Endothelial cell of umbilical vein (primary cell): ENCODE measurements at regions not wholly inside any gene's neighbourhood (a gene's known extent, or its start where the extent isn't known, plus 50 kb on each side); places are given as distances from the start of the nearest gene placed in this dataset.

Experiments used
- BruUV-seq: library from RNA; stranded (reverse); fragments of 400-500 nt; replicated peaks from 2 replicates; lab custom pipeline; 2021; lab: Mats Ljungman, UMichigan
- CTCF ChIA-PET: fragments of 300-600, 350-600 bp; sonication (Branson Sonifier 250); formaldehyde crosslinking; loops from one replicate; lab custom pipeline; 2021; ENCODE audit warnings: antibody characterized with exemption, inconsistent platforms; lab: Charles Lee
- POLR2A ChIA-PET: fragments of 300-600, 350-600 bp; sonication (Branson Sonifier 250); formaldehyde crosslinking; loops from one replicate; lab custom pipeline; 2021; ENCODE audit warnings: antibody characterized with exemption, inconsistent platforms; lab: Charles Lee
- DNase-seq: peaks from one replicate; pipeline ENCODE4 v3.0.0-alpha.2; 2011; ENCODE audit warnings: low read depth, low spot score
- FAIRE-seq: peaks from 2 replicates; lab custom pipeline; 2011; peaks lifted over from hg19 to GRCh38; lab: Jason Lieb, UNC
- H2AFZ ChIP-seq: 2 replicates; pipeline ENCODE4 v1.6.0; 2012; ENCODE audit warnings: low read depth, low read length, control low read depth, inconsistent platforms
- H3K27ac ChIP-seq: 2 replicates; pipeline ENCODE4 v1.5.1; 2011; ENCODE audit warnings: low read depth, mild to moderate bottlenecking, control low read depth, low read length, moderate library complexity; ENCODE audit not compliant: insufficient read depth
- H3K27me3 ChIP-seq, 2 experiments: 2 replicates each; pipeline versions ENCODE4 v1.6.0 to v1.6.1; 2011; ENCODE audit warnings: low read length in 2 of 2, mixed read lengths in 1 of 2; ENCODE audit not compliant: control insufficient read depth in 2 of 2, insufficient read depth in 2 of 2
- H3K36me3 ChIP-seq, 2 experiments: 2 replicates in 1 of 2; 3 replicates in 1 of 2; pipeline ENCODE4 v1.5.1; 2011; ENCODE audit warnings: low read length in 2 of 2, mild to moderate bottlenecking in 1 of 2, moderate library complexity in 1 of 2; ENCODE audit not compliant: control insufficient read depth in 2 of 2, insufficient read depth in 2 of 2; ENCODE audit errors: extremely low read depth in 1 of 2
- H3K4me1 ChIP-seq: 3 replicates; pipeline ENCODE4 v1.5.1; 2011; ENCODE audit warnings: mild to moderate bottlenecking, low read length; ENCODE audit not compliant: control insufficient read depth, insufficient read depth; ENCODE audit errors: extremely low read depth
- H3K4me2 ChIP-seq: 2 replicates; pipeline ENCODE4 v1.6.1; 2011; ENCODE audit warnings: low read length, control low read depth, mixed read lengths; ENCODE audit not compliant: insufficient read depth
- H3K4me3 ChIP-seq, 3 experiments: fragments of 200-600 bp in 1 of 3; sonication (generic), shearing (Covaris generic) in 1 of 3; replicated peaks in 1 of 3; 2 replicates each; pipeline ENCODE4 v1.5.1; 2011 to 2016; ENCODE audit warnings: control low read depth in 3 of 3, low read length in 3 of 3, mild to moderate bottlenecking in 2 of 3, inconsistent platforms in 1 of 3, low read depth in 1 of 3, moderate library complexity in 1 of 3; ENCODE audit not compliant: insufficient read depth in 1 of 3
- H3K79me2 ChIP-seq: 2 replicates; pipeline ENCODE4 v1.6.0; 2012; ENCODE audit warnings: low read length, inconsistent platforms; ENCODE audit not compliant: control insufficient read depth, insufficient read depth
- H3K9ac ChIP-seq: replicated peaks from 2 replicates; pipeline ENCODE3; 2011; ENCODE audit warnings: low read length, control low read depth; ENCODE audit not compliant: insufficient read depth; ENCODE audit errors: extremely low read depth
- H3K9me1 ChIP-seq: replicated peaks from 3 replicates; pipeline ENCODE4 v1.6.0; 2011; ENCODE audit warnings: mild to moderate bottlenecking, low read length; ENCODE audit not compliant: control insufficient read depth, insufficient read depth; ENCODE audit errors: extremely low read depth
- H3K9me3 ChIP-seq: replicated peaks from 2 replicates; pipeline ENCODE4 v1.5.1; 2012; ENCODE audit warnings: low read length, inconsistent platforms; ENCODE audit not compliant: control insufficient read depth, insufficient read depth
- H4K20me1 ChIP-seq: replicated peaks from 2 replicates; pipeline ENCODE3; 2011; ENCODE audit warnings: mild to moderate bottlenecking, low read length; ENCODE audit not compliant: control insufficient read depth, insufficient read depth; ENCODE audit errors: extremely low read depth
- EZH2 ChIP-seq: IDR thresholded peaks from 2 replicates; pipeline ENCODE4 v1.6.1; 2012; ENCODE audit warnings: borderline replicate concordance, low read depth, mild to moderate bottlenecking, moderate library complexity, low read length, inconsistent platforms; ENCODE audit not compliant: severe bottlenecking
- GATA2 ChIP-seq: IDR thresholded peaks from 2 replicates; pipeline ENCODE4 v1.7.0; 2011; ENCODE audit warnings: low read depth, mild to moderate bottlenecking, moderate library complexity, mixed read lengths, low read length; ENCODE audit not compliant: insufficient read length, insufficient read depth
- POLR2A ChIP-seq: IDR thresholded peaks from 2 replicates; pipeline ENCODE4 v1.6.1; 2012; ENCODE audit warnings: low read depth, mild to moderate bottlenecking, control low read depth, low read length
- POLR2AphosphoS5 ChIP-seq: IDR thresholded peaks from 2 replicates; pipeline ENCODE4 v1.6.1; 2012; ENCODE audit warnings: low read depth, mild to moderate bottlenecking, control low read depth, low read length, moderate library complexity; ENCODE audit not compliant: insufficient read depth
- dilution Hi-C: fragments of 300-500 bp; cut with MboI; formaldehyde crosslinking; loops from one replicate; pipeline ENCODE4 v1.15.0; 2019; ENCODE audit warnings: low sequenced_read_pairs; ENCODE audit not compliant: extremely low pct_ligation_motif_present
- intact Hi-C: fragments of 100-400 bp; cut with micrococcal nuclease; formaldehyde crosslinking; loops from one replicate; pipeline ENCODE4 v1.10.0; 2022
- TF ChIP-seq, protein P1 (sequence below), 2 donors: IDR thresholded peaks; 1 replicate in 1 of 2; 2 replicates in 1 of 2; pipeline ENCODE4 v1.5.1; 2011; ENCODE audit warnings: low read length in 2 of 2, mild to moderate bottlenecking in 2 of 2, moderate library complexity in 2 of 2, control low read depth in 1 of 2, inconsistent platforms in 1 of 2, low read depth in 1 of 2; ENCODE audit not compliant: insufficient read depth in 1 of 2; ENCODE audit errors: extremely low read depth in 1 of 2
- TF ChIP-seq, protein P2 (sequence below): IDR thresholded peaks from 2 replicates; pipeline ENCODE4 v1.6.1; 2011; ENCODE audit not compliant: insufficient read depth, insufficient read length

- Histone ChIP-seq H4K20me1 (no peaks in the 10 kb centered on the region), H3K27ac (no peak overlapping the region), H3K4me2 (no peak overlapping the region), H3K9me1 (no peaks in the 10 kb centered on the region), H3K4me1 (peaks cover 12% of the 10 kb centered on the region), H3K79me2 (no peaks in the 10 kb centered on the region), H3K27me3 (peaks cover 0 to 2% of the 10 kb centered on the region in 2 experiments), H3K4me3 (no peak overlapping the region), H3K36me3 (no peaks in the 10 kb centered on the region), H3K9ac (no peak overlapping the region), H3K9me3 (no peaks in the 10 kb centered on the region), H2AFZ (no peak overlapping the region)
- intact Hi-C loops (loop anchor here (5.0 kb wide), 2 partner anchors 259 to 384 kb away; no protein-coding TSS in a partner anchor), dilution Hi-C loops (no loop called here)
- DNase-seq: peak; percentile 41
- TF ChIP-seq GATA2: no peak
- no peak for TF ChIP-seq POLR2AphosphoS5
- TF ChIP-seq EZH2: no peak
- TF ChIP-seq, protein P1, sequence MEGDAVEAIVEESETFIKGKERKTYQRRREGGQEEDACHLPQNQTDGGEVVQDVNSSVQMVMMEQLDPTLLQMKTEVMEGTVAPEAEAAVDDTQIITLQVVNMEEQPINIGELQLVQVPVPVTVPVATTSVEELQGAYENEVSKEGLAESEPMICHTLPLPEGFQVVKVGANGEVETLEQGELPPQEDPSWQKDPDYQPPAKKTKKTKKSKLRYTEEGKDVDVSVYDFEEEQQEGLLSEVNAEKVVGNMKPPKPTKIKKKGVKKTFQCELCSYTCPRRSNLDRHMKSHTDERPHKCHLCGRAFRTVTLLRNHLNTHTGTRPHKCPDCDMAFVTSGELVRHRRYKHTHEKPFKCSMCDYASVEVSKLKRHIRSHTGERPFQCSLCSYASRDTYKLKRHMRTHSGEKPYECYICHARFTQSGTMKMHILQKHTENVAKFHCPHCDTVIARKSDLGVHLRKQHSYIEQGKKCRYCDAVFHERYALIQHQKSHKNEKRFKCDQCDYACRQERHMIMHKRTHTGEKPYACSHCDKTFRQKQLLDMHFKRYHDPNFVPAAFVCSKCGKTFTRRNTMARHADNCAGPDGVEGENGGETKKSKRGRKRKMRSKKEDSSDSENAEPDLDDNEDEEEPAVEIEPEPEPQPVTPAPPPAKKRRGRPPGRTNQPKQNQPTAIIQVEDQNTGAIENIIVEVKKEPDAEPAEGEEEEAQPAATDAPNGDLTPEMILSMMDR (IDR thresholded peaks at IDR 0.05; ENCODE audit: extremely low read depth in 1 of 2, insufficient read depth in 1 of 2, low read depth in 1 of 2, low read length in 2 of 2): no peak
- TF ChIP-seq, protein P2, sequence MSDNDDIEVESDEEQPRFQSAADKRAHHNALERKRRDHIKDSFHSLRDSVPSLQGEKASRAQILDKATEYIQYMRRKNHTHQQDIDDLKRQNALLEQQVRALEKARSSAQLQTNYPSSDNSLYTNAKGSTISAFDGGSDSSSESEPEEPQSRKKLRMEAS: no peak
- no peak for TF ChIP-seq POLR2A
- FAIRE-seq: no peak
- POLR2A ChIA-PET: no interaction called here
- no TSS peak for BruUV-seq
- CTCF ChIA-PET: interaction anchor here (0.6 kb wide), 1 partner anchor 9 kb away, joined by 3 read pairs; no protein-coding TSS in a partner anchor
Observed at GRCh38 chr7:81886211-81886764, 116.4 kb upstream of the HGF start.
